IMR-90 (cell line): ENCODE measurements at regions not wholly inside any gene's neighbourhood (a gene's known extent, or its start where the extent isn't known, plus 50 kb on each side); places are given as distances from the start of the nearest gene placed in this dataset.

Experiments used
- ATAC-seq: fragments of 200-7000 bp; cut with Tn5 transposase; 2 replicates; pipeline ENCODE4 v1.9.1; 2020; ENCODE audit warnings: low read depth, mild to moderate bottlenecking, moderate library complexity
- BruUV-seq: library from RNA; stranded (reverse); fragments of 400-500 nt; replicated peaks from 2 replicates; lab custom pipeline; 2021; lab: Mats Ljungman, UMichigan
- CTCF ChIA-PET: fragments of 300-600 bp; formaldehyde crosslinking; extraction: SDS; loops from one replicate; lab custom pipeline; 2021; ENCODE audit warnings: antibody characterized with exemption; lab: Yijun Ruan, JAX
- POLR2A ChIA-PET: fragments of 300-600 bp; sonication (Branson Sonifier 250); formaldehyde crosslinking; loops from one replicate; lab custom pipeline; 2022; ENCODE audit warnings: antibody characterized with exemption; ENCODE audit not compliant: unreplicated experiment; lab: Charles Lee
- DNase-seq: peaks from one replicate; pipeline ENCODE4 v3.0.0; 2013
- H2AFZ ChIP-seq: replicated peaks from 2 replicates; pipeline ENCODE3; 2013; ENCODE audit warnings: low read length, mild to moderate bottlenecking; ENCODE audit not compliant: poor library complexity
- H2AK5ac ChIP-seq: 2 replicates; pipeline ENCODE4 v1.6.1; 2013; ENCODE audit warnings: low read depth, low read length, inconsistent platforms
- H2AK9ac ChIP-seq: replicated peaks from 2 replicates; pipeline ENCODE3; 2013; ENCODE audit warnings: mild to moderate bottlenecking, low read depth, low read length, moderate library complexity; ENCODE audit not compliant: poor library complexity
- H2BK120ac ChIP-seq: 2 replicates; pipeline ENCODE4 v1.6.1; 2013; ENCODE audit warnings: low read depth, low read length, inconsistent platforms
- H2BK15ac ChIP-seq: 3 replicates; pipeline ENCODE4 v1.6.1; 2013; ENCODE audit warnings: low read depth, low read length, inconsistent platforms
- H2BK20ac ChIP-seq: 2 replicates; pipeline ENCODE4 v1.6.1; 2013; ENCODE audit warnings: low read depth, mild to moderate bottlenecking, inconsistent platforms, low read length, moderate library complexity
- H2BK5ac ChIP-seq: 2 replicates; pipeline ENCODE4 v1.6.1; 2013; ENCODE audit warnings: mild to moderate bottlenecking, low read depth, low read length, inconsistent platforms; ENCODE audit not compliant: poor library complexity, severe bottlenecking
- H3K14ac ChIP-seq: replicated peaks from 2 replicates; pipeline ENCODE4 v1.6.1; 2013; ENCODE audit warnings: low read depth, low read length, inconsistent platforms
- H3K18ac ChIP-seq: 2 replicates; pipeline ENCODE4 v1.6.1; 2013; ENCODE audit warnings: low read depth, low read length, control low read depth
- H3K23ac ChIP-seq: 2 replicates; pipeline ENCODE4 v1.6.1; 2013; ENCODE audit warnings: low read depth, low read length, inconsistent platforms
- H3K27ac ChIP-seq: 2 replicates; pipeline ENCODE4 v1.5.1; 2013; ENCODE audit warnings: mild to moderate bottlenecking, control low read depth, low read length; ENCODE audit not compliant: insufficient read depth
- H3K27me3 ChIP-seq: 2 replicates; pipeline ENCODE4 v1.6.1; 2013; ENCODE audit warnings: low read length; ENCODE audit not compliant: control insufficient read depth, insufficient read depth
- H3K36me3 ChIP-seq: 2 replicates; pipeline ENCODE4 v1.6.1; 2013; ENCODE audit warnings: low read length, mixed read lengths; ENCODE audit not compliant: control insufficient read depth, insufficient read depth
- H3K4ac ChIP-seq: 2 replicates; pipeline ENCODE4 v1.6.1; 2013; ENCODE audit warnings: low read depth, low read length, inconsistent platforms
- H3K4me1 ChIP-seq: 2 replicates; pipeline ENCODE4 v1.6.1; 2013; ENCODE audit warnings: low read length, mixed read lengths; ENCODE audit not compliant: control insufficient read depth, insufficient read depth
- H3K4me2 ChIP-seq: 2 replicates; pipeline ENCODE4 v1.6.1; 2013; ENCODE audit warnings: low read depth, mild to moderate bottlenecking, control low read depth, low read length, moderate library complexity
- H3K4me3 ChIP-seq: 2 replicates; pipeline ENCODE4 v1.5.1; 2013; ENCODE audit warnings: low read depth, mild to moderate bottlenecking, control low read depth, low read length, moderate library complexity; ENCODE audit not compliant: insufficient read depth
- H3K56ac ChIP-seq: 2 replicates; pipeline ENCODE4 v1.6.1; 2013; ENCODE audit warnings: low read length, inconsistent platforms; ENCODE audit not compliant: insufficient read depth; ENCODE audit errors: extremely low read depth
- H3K79me1 ChIP-seq, 2 experiments: 2 replicates each; pipeline ENCODE4 v1.6.1; 2013; ENCODE audit warnings: low read length in 2 of 2, inconsistent platforms in 1 of 2, low read depth in 1 of 2
- H3K9ac ChIP-seq: 2 replicates; pipeline ENCODE4 v1.6.1; 2013; ENCODE audit warnings: low read depth, low read length, control low read depth
- H3K9me1 ChIP-seq: 2 replicates; pipeline ENCODE4 v1.6.1; 2013; ENCODE audit warnings: low read length, inconsistent platforms; ENCODE audit not compliant: insufficient read depth
- H3K9me3 ChIP-seq: 2 replicates; pipeline ENCODE4 v1.6.1; 2013; ENCODE audit warnings: low read length; ENCODE audit not compliant: control insufficient read depth, insufficient read depth
- H4K20me1 ChIP-seq: 2 replicates; pipeline ENCODE4 v1.6.1; 2013; ENCODE audit warnings: low read length, inconsistent platforms; ENCODE audit not compliant: insufficient read depth
- H4K5ac ChIP-seq: 2 replicates; pipeline ENCODE4 v1.6.1; 2013; ENCODE audit warnings: mild to moderate bottlenecking, low read depth, low read length, control low read depth
- H4K8ac ChIP-seq, 2 experiments: 2 replicates each; pipeline ENCODE4 v1.6.1; 2013; ENCODE audit warnings: low read depth in 2 of 2, low read length in 2 of 2, control low read depth in 1 of 2, inconsistent platforms in 1 of 2
- H4K91ac ChIP-seq: 2 replicates; pipeline ENCODE4 v1.6.1; 2013; ENCODE audit warnings: low read depth, low read length, inconsistent platforms; ENCODE audit not compliant: insufficient read depth
- BHLHE40 ChIP-seq: fragments of 150-350 bp; IDR thresholded peaks from 2 replicates; pipeline ENCODE4 v1.6.1; 2016; ENCODE audit warnings: mild to moderate bottlenecking, low read depth, low read length
- CEBPB ChIP-seq: IDR thresholded peaks from 2 replicates; pipeline ENCODE4 v1.6.1; 2012; ENCODE audit warnings: low read depth, low read length, improper control_type of control experiment
- ELK1 ChIP-seq: fragments of 150-350 bp; IDR thresholded peaks from 2 replicates; pipeline ENCODE4 v1.6.1; 2016; ENCODE audit warnings: low read depth, mild to moderate bottlenecking, low read length, moderate library complexity, borderline replicate concordance
- FOS ChIP-seq: fragments of 150-350 bp; IDR thresholded peaks from 2 replicates; pipeline ENCODE4 v1.6.1; 2016; ENCODE audit warnings: low read depth, low read length
- MAFK ChIP-seq: IDR thresholded peaks from 2 replicates; pipeline ENCODE4 v1.6.1; 2012; ENCODE audit warnings: low read depth, low read length, improper control_type of control experiment
- NFE2L2 ChIP-seq: fragments of 150-350 bp; IDR thresholded peaks from 2 replicates; pipeline ENCODE4 v1.6.1; 2016; ENCODE audit warnings: low read depth, mild to moderate bottlenecking, low read length
- RAD21 ChIP-seq: IDR thresholded peaks from 2 replicates; pipeline ENCODE4 v1.6.1; 2012; ENCODE audit warnings: low read length, improper control_type of control experiment
- RFX5 ChIP-seq: IDR thresholded peaks from 2 replicates; pipeline ENCODE4 v1.8.0; 2012; ENCODE audit warnings: low read depth, mild to moderate bottlenecking, low read length, moderate library complexity
- SMC3 ChIP-seq: fragments of 150-350 bp; IDR thresholded peaks from 2 replicates; pipeline ENCODE4 v1.6.1; 2016; ENCODE audit warnings: low read depth, mild to moderate bottlenecking, antibody characterized with exemption, low read length, moderate library complexity
- WGBS, 2 experiments: methylation state at CpG; one replicate each; pipeline versions ENCODE4 v1.1.5 to v1.1.7; 2013; ENCODE audit warnings: missing lambda C conversion rate in 2 of 2; ENCODE audit not compliant: insufficient read length in 1 of 2; ENCODE audit errors: extremely low coverage in 2 of 2; 5-methylcytosine and 5-hydroxymethylcytosine counted together
- dilution Hi-C: fragments of 300-500 bp; cut with HindIII; formaldehyde crosslinking; loops from one replicate; pipeline ENCODE4 v1.14.3; 2018; ENCODE audit warnings: low sequenced_read_pairs; ENCODE audit not compliant: unreplicated experiment
- in situ Hi-C: fragments of 300-500 bp; cut with MboI; formaldehyde crosslinking; loops from 3 replicates; pipeline ENCODE4 v1.14.3; 2019; ENCODE audit warnings: low sequenced_read_pairs, inconsistent platforms, mixed read lengths
- intact Hi-C: fragments of 100-400 bp; cut with micrococcal nuclease; formaldehyde crosslinking; loops from 2 replicates; pipeline ENCODE4 v1.10.0; 2022
- TF ChIP-seq, protein P1 (sequence below): fragments of 150-350 bp; IDR thresholded peaks from 2 replicates; pipeline ENCODE4 v1.6.1; 2017; ENCODE audit warnings: mild to moderate bottlenecking, antibody characterized with exemption, low read length, low read depth

DNA sequence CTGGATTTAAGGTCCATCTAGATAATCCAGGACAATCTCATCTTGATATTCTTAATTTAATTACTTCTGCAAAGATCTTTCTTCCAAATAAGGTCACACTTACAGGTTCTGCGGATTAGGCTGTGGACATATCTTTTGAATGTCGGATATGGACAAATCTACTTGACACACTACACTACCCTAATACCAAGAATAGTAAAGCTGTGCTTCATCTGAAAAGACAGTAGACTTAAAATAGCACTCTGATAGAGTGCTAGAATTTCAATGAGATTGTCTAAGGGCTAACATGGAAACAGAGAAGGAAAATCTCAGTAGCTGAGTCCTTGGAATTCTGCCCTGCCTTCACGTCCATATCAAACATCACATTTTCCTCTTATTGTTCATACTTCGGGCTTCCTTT, 1238.0 kb downstream of the EPHA7 start:
- H2BK20ac ChIP-seq = no peak overlapping the region
- BruUV-seq = no TSS peak
- ATAC-seq = no peak
- H3K9ac ChIP-seq = no peak overlapping the region
- in situ Hi-C loops (no loop called here), intact Hi-C loops (no loop called here), dilution Hi-C loops (no loop called here)
- no peak overlapping the region for H3K27ac ChIP-seq
- TF ChIP-seq RFX5 (no peak), NFE2L2 (no peak), MAFK (no peak), ELK1 (no peak), FOS (no peak), CEBPB (no peak), BHLHE40 (no peak), SMC3 (no peak), RAD21 (no peak)
- TF ChIP-seq, protein P1, sequence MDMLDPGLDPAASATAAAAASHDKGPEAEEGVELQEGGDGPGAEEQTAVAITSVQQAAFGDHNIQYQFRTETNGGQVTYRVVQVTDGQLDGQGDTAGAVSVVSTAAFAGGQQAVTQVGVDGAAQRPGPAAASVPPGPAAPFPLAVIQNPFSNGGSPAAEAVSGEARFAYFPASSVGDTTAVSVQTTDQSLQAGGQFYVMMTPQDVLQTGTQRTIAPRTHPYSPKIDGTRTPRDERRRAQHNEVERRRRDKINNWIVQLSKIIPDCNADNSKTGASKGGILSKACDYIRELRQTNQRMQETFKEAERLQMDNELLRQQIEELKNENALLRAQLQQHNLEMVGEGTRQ = no peak
- H3K4me2 ChIP-seq = no peak overlapping the region
- no peak overlapping the region for H4K5ac ChIP-seq
- H3K9me3 ChIP-seq = no peaks in the 10 kb centered on the region
- H3K14ac ChIP-seq = no peak overlapping the region
- no peaks in the 10 kb centered on the region for H3K27me3 ChIP-seq
- no peak overlapping the region for H4K8ac ChIP-seq
- ChIA-PET POLR2A (no interaction called here), CTCF (interaction anchor here (0.7 kb wide), 1 partner anchor 753 kb away, joined by 8 read pairs; no protein-coding TSS in a partner anchor)
- no peak overlapping the region for H3K23ac ChIP-seq
- H3K18ac ChIP-seq = no peak overlapping the region
- DNase-seq = no peak
- H3K4me1 ChIP-seq = no peaks in the 10 kb centered on the region
- H2AFZ ChIP-seq = no peak overlapping the region
- no peak overlapping the region for H3K56ac ChIP-seq
- no peaks in the 10 kb centered on the region for H3K36me3 ChIP-seq
- no peak overlapping the region for H2BK5ac ChIP-seq
- H4K91ac ChIP-seq = no peak overlapping the region
- no peak overlapping the region for H2AK5ac ChIP-seq
- no CpG with 5 or more reads among the region's 4 CpGs for WGBS, 2 experiments
- no peaks in the 10 kb centered on the region for H3K79me1 ChIP-seq
- no peak overlapping the region for H3K4ac ChIP-seq
- H2AK9ac ChIP-seq = no peak overlapping the region
- no peak overlapping the region for H3K4me3 ChIP-seq
- no peak overlapping the region for H2BK120ac ChIP-seq
- no peaks in the 10 kb centered on the region for H4K20me1 ChIP-seq
- H3K9me1 ChIP-seq = no peaks in the 10 kb centered on the region
- no peak overlapping the region for H2BK15ac ChIP-seq
